ENCODE measurements at regions not wholly inside any gene's neighbourhood (a gene's known extent, or its start where the extent isn't known, plus 50 kb on each side); places are given as distances from the start of the nearest gene placed in this dataset.

GRCh38 chr19:31532034-31532433, 182.8 kb upstream of the TSHZ3 start:
- no peak overlapping the region for H3K4me2 ChIP-seq (ENCODE audit: insufficient read depth in 1 of 2, low read depth in 2 of 2, low read length in 2 of 2)
- H2BK120ac ChIP-seq (replicated peaks; ENCODE audit: low read depth, low read length) = no peak overlapping the region
- H2AK5ac ChIP-seq (ENCODE audit: low read depth, low read length) = no peak overlapping the region
- no peak overlapping the region for H3K14ac ChIP-seq (ENCODE audit: insufficient read length)
- no peak overlapping the region for H4K5ac ChIP-seq (ENCODE audit: insufficient read length, low read depth, low read length)
- no peaks in the 10 kb centered on the region for H3K23me2 ChIP-seq (ENCODE audit: low read depth, low read length)
- H3K4ac ChIP-seq (replicated peaks; ENCODE audit: insufficient read length, low read depth, low read length) = no peak overlapping the region
- ChIA-PET POLR2A (ENCODE audit: partially characterized antibody) (no interaction called here), CTCF (ENCODE audit: partially characterized antibody) (no interaction called here)
- no peaks in the 10 kb centered on the region for H3K4me1 ChIP-seq (replicated peaks in 1 of 4; ENCODE audit: control insufficient read depth in 3 of 4, insufficient read depth in 4 of 4, low read length in 3 of 4)
- no peaks in the 10 kb centered on the region for H3K36me3 ChIP-seq (ENCODE audit: control insufficient read depth in 2 of 4, insufficient read depth in 4 of 4, low read length in 3 of 4)
- H4K91ac ChIP-seq (replicated peaks; ENCODE audit: insufficient read length, low read length) = no peak overlapping the region
- no peak overlapping the region for H2BK5ac ChIP-seq (ENCODE audit: low read depth, low read length)
- no peak for TF ChIP-seq ASH2L (IDR thresholded peaks at IDR 0.05; ENCODE audit: low read length)
- no peak for TF ChIP-seq RAD21 (IDR thresholded peaks at IDR 0.05 in 1 of 2, conservative IDR thresholded peaks at IDR 0.05 in 1 of 2; ENCODE audit: low read depth in 2 of 2, low read length in 2 of 2)
- no peak for TF ChIP-seq CBX5 (IDR thresholded peaks at IDR 0.05; ENCODE audit: low read depth, low read length)
- TF ChIP-seq RFX5 (IDR thresholded peaks at IDR 0.05; ENCODE audit: borderline replicate concordance, low read depth, low read length) = no peak
- TF ChIP-seq TAF1 (IDR thresholded peaks at IDR 0.05; ENCODE audit: low read depth, low read length) = no peak
- TF ChIP-seq ZNF274 (IDR thresholded peaks at IDR 0.05; ENCODE audit: borderline replicate concordance, extremely low read depth, low read length) = no peak
- no peaks in the 10 kb centered on the region for H3K79me2 ChIP-seq (ENCODE audit: control insufficient read depth in 1 of 2, insufficient read depth in 2 of 2, low read length in 2 of 2)
- H2BK20ac ChIP-seq (ENCODE audit: low read length) = no peak overlapping the region
- no peaks in the 10 kb centered on the region for H3K27me3 ChIP-seq (replicated peaks in 1 of 4; ENCODE audit: control insufficient read depth in 3 of 4, extremely low read depth in 1 of 4, insufficient read depth in 3 of 4, low read length in 3 of 4)
- H3K23ac ChIP-seq (ENCODE audit: insufficient read length) = no peak overlapping the region
- H4K8ac ChIP-seq (ENCODE audit: extremely low read depth, insufficient read depth, low read length) = no peak overlapping the region
- no peaks in the 10 kb centered on the region for H4K20me1 ChIP-seq (replicated peaks in 1 of 2; ENCODE audit: control insufficient read depth in 1 of 2, insufficient read depth in 2 of 2, low read length in 2 of 2)
- no peaks in the 10 kb centered on the region for H3K79me1 ChIP-seq (ENCODE audit: low read depth, low read length)
- WGBS, 2 experiments (ENCODE audit: extremely low coverage in 1 of 2, insufficient coverage in 1 of 2, insufficient read length in 1 of 2, insufficient replicate concordance in 2 of 2, low coverage in 1 of 2, low lambda C conversion rate in 2 of 2, missing lambda C conversion rate in 1 of 2) = 94% methylated on average over 8 of the region's 8 CpGs; no CpG with 5 or more reads in 1 of the 2 experiments
- H3K4me3 ChIP-seq (ENCODE audit: extremely low read depth in 1 of 4, insufficient read depth in 2 of 4, low read depth in 3 of 4, low read length in 4 of 4) = no peak overlapping the region
- no peak overlapping the region for H2AFZ ChIP-seq (ENCODE audit: low read length)
- no peak overlapping the region for H3K9ac ChIP-seq (replicated peaks in 1 of 4; ENCODE audit: extremely low read depth in 1 of 4, low read depth in 3 of 4, low read length in 3 of 4)
- no peaks in the 10 kb centered on the region for H3K9me3 ChIP-seq (ENCODE audit: insufficient read depth in 2 of 2, low read depth in 1 of 2, low read length in 1 of 2)
- no peak overlapping the region for H3K56ac ChIP-seq (replicated peaks; ENCODE audit: insufficient read length, low read depth, low read length)
- no peak overlapping the region for H2BK12ac ChIP-seq (ENCODE audit: low read depth, low read length)
- H3K18ac ChIP-seq (ENCODE audit: extremely low read depth, low read length) = no peak overlapping the region
- H3K27ac ChIP-seq (ENCODE audit: low read depth, low read length) = no peak overlapping the region
- H2BK15ac ChIP-seq (ENCODE audit: low read length) = no peak overlapping the region
- FAIRE-seq (no peak), DNase-seq (ENCODE audit: low read depth in 1 of 2, low spot score in 2 of 2) (peak in 1 of 2 experiments; percentile 38)
